ENCODE measurements at regions not wholly inside any gene's neighbourhood (a gene's known extent, or its start where the extent isn't known, plus 50 kb on each side); places are given as distances from the start of the nearest gene placed in this dataset.

DNA sequence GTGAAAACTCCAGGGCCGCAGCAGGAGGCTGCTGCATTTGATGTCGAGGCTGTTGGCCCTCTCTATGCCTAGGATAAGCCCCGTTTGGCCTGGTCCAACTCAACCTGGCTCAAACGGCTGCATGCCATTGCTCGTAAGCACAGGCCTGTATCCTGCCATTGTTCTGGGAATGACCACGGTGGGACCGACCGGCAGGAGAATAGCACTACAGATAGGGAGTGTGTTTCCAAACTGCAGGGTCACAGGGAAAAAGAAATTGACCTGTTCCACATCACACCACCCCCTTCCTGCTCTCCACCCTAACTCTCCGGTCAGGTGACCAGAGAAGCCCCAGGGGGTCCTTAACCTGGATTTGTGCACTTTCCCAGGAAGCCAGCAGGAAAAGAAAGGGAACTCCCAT lies 278.7 kb upstream of the KLF4 start:
- TF ChIP-seq, protein P1, sequence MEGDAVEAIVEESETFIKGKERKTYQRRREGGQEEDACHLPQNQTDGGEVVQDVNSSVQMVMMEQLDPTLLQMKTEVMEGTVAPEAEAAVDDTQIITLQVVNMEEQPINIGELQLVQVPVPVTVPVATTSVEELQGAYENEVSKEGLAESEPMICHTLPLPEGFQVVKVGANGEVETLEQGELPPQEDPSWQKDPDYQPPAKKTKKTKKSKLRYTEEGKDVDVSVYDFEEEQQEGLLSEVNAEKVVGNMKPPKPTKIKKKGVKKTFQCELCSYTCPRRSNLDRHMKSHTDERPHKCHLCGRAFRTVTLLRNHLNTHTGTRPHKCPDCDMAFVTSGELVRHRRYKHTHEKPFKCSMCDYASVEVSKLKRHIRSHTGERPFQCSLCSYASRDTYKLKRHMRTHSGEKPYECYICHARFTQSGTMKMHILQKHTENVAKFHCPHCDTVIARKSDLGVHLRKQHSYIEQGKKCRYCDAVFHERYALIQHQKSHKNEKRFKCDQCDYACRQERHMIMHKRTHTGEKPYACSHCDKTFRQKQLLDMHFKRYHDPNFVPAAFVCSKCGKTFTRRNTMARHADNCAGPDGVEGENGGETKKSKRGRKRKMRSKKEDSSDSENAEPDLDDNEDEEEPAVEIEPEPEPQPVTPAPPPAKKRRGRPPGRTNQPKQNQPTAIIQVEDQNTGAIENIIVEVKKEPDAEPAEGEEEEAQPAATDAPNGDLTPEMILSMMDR (conservative IDR thresholded peaks at IDR 0.05; ENCODE audit: low read depth, low read length): no peak
- TF ChIP-seq EZH2 (IDR thresholded peaks at IDR 0.05; ENCODE audit: low read length, unreplicated experiment) (no peak), EZH2phosphoT487 (IDR thresholded peaks at IDR 0.05; ENCODE audit: borderline replicate concordance, low read length) (no peak)
